GM21367 (cell line): ENCODE measurements at regions not wholly inside any gene's neighbourhood (a gene's known extent, or its start where the extent isn't known, plus 50 kb on each side); places are given as distances from the start of the nearest gene placed in this dataset.

Experiments
- ATAC-seq: cut with Tn5 transposase; IDR thresholded peaks from one replicate; pipeline ENCODE4 v1.9.1; 2021; ENCODE audit not compliant: unreplicated experiment

- ATAC-seq = no peak
These were observed 208.3 kb upstream of the MKLN1 start for GRCh38 chr7:131119381-131119780.

- no peak for ATAC-seq
These were observed 205.3 kb upstream of the MKLN1 start for GRCh38 chr7:131122394-131122793.

GRCh38 chr7:131124001-131124629, 203.6 kb upstream of the MKLN1 start:
- ATAC-seq = peak; percentile 90

GRCh38 chr7:131124867-131125266, 202.8 kb upstream of the MKLN1 start:
- ATAC-seq = no peak

- no peak for ATAC-seq
These were observed 197.4 kb upstream of the MKLN1 start for GRCh38 chr7:131130324-131130723.

GRCh38 chr7:131131012-131131745, 196.5 kb upstream of the MKLN1 start:
- ATAC-seq = no peak

GRCh38 chr7:131131746-131132431, 195.8 kb upstream of the MKLN1 start:
- no peak for ATAC-seq

- no peak for ATAC-seq
These were observed 188.2 kb upstream of the MKLN1 start for GRCh38 chr7:131139462-131139861.

GRCh38 chr7:131141443-131141967, 186.2 kb upstream of the MKLN1 start:
- ATAC-seq = no peak

GRCh38 chr7:131143869-131144268, 183.8 kb upstream of the MKLN1 start:
- ATAC-seq = no peak

GRCh38 chr7:131145026-131145425, 182.7 kb upstream of the MKLN1 start:
- no peak for ATAC-seq

- ATAC-seq = no peak
These were observed 181.9 kb upstream of the MKLN1 start for GRCh38 chr7:131145770-131146169.

GRCh38 chr7:131147604-131148003, 180.1 kb upstream of the MKLN1 start:
- no peak for ATAC-seq

GRCh38 chr7:131148258-131148657, 179.4 kb upstream of the MKLN1 start:
- no peak for ATAC-seq

GRCh38 chr7:131148708-131149428, 178.8 kb upstream of the MKLN1 start:
- ATAC-seq = no peak

GRCh38 chr7:131149429-131149773, 178.3 kb upstream of the MKLN1 start:
- ATAC-seq = no peak

- ATAC-seq = no peak
These were observed 177.8 kb upstream of the MKLN1 start for GRCh38 chr7:131149840-131150239.

- no peak for ATAC-seq
These were observed 176.6 kb upstream of the MKLN1 start for GRCh38 chr7:131151034-131151433.

GRCh38 chr7:131152766-131153165, 174.9 kb upstream of the MKLN1 start:
- ATAC-seq = no peak

GRCh38 chr7:131154380-131154779, 173.3 kb upstream of the MKLN1 start:
- ATAC-seq = no peak

- no peak for ATAC-seq
These were observed 170.0 kb upstream of the MKLN1 start for GRCh38 chr7:131157530-131158243.
